SIG-M5 (cell line): ENCODE measurements at regions not wholly inside any gene's neighbourhood (a gene's known extent, or its start where the extent isn't known, plus 50 kb on each side); places are given as distances from the start of the nearest gene placed in this dataset.
"Not testable (repeated sequence)": the region's sequence is repeated elsewhere in the genome, so short reads cannot be mapped to it uniquely, and the experiment has no call there.

Experiments
- DNase-seq: peaks from one replicate; lab custom pipeline; 2025; lab: John Stamatoyannopoulos, UW

- DNase-seq, result no peak
Observed at GRCh38 chr12:75666126-75666938, 154.9 kb upstream of the KRR1 start.

GRCh38 chr12:75665216-75665615, 153.8 kb upstream of the KRR1 start:
- DNase-seq, result no peak

- DNase-seq, result no peak
Observed at GRCh38 chr12:75662511-75663159, 151.2 kb upstream of the KRR1 start.

GRCh38 chr12:75661908-75662307, 150.5 kb upstream of the KRR1 start:
- DNase-seq, result no peak

GRCh38 chr12:75660805-75661404, 149.5 kb upstream of the KRR1 start:
- DNase-seq, result no peak

GRCh38 chr12:75660107-75660530, 148.7 kb upstream of the KRR1 start:
- DNase-seq, result no peak

GRCh38 chr12:75658901-75659823, 147.8 kb upstream of the KRR1 start:
- no peak for DNase-seq

- DNase-seq, result no peak
Observed at GRCh38 chr12:75658286-75658685, 146.9 kb upstream of the KRR1 start.

- no peak for DNase-seq
Observed at GRCh38 chr12:75657831-75658230, 146.4 kb upstream of the KRR1 start.

GRCh38 chr12:75657354-75657753, 145.9 kb upstream of the KRR1 start:
- not testable (repeated sequence) for DNase-seq

GRCh38 chr12:75656648-75657047, 145.2 kb upstream of the KRR1 start:
- no peak for DNase-seq

- DNase-seq, result no peak
Observed at GRCh38 chr12:75656210-75656609, 144.8 kb upstream of the KRR1 start.

GRCh38 chr12:75655315-75655806, 144.0 kb upstream of the KRR1 start:
- DNase-seq, result no peak

GRCh38 chr12:75651342-75651695, 139.9 kb upstream of the KRR1 start:
- no peak for DNase-seq

GRCh38 chr12:75650595-75651341, 139.4 kb upstream of the KRR1 start:
- DNase-seq, result no peak

- no peak for DNase-seq
Observed at GRCh38 chr12:75650100-75650499, 138.7 kb upstream of the KRR1 start.

- DNase-seq, result no peak
Observed at GRCh38 chr12:75648856-75649255, 137.4 kb upstream of the KRR1 start.

GRCh38 chr12:75646329-75647210, 135.2 kb upstream of the KRR1 start:
- no peak for DNase-seq

GRCh38 chr12:75644472-75645072, 133.2 kb upstream of the KRR1 start:
- DNase-seq, result no peak

GRCh38 chr12:75643119-75643518, 131.7 kb upstream of the KRR1 start:
- not testable (repeated sequence) for DNase-seq
